NOMO-1 (cell line): ENCODE measurements at regions not wholly inside any gene's neighbourhood (a gene's known extent, or its start where the extent isn't known, plus 50 kb on each side); places are given as distances from the start of the nearest gene placed in this dataset.
A peak's percentile ranks its signal among the peaks of the same experiment; 100 is the strongest.

ENCODE experiments used
- DNase-seq, 2 experiments: peaks; one replicate each; lab custom pipeline; 2025; ENCODE audit not compliant: unreplicated experiment in 2 of 2; lab: John Stamatoyannopoulos, UW

DNA sequence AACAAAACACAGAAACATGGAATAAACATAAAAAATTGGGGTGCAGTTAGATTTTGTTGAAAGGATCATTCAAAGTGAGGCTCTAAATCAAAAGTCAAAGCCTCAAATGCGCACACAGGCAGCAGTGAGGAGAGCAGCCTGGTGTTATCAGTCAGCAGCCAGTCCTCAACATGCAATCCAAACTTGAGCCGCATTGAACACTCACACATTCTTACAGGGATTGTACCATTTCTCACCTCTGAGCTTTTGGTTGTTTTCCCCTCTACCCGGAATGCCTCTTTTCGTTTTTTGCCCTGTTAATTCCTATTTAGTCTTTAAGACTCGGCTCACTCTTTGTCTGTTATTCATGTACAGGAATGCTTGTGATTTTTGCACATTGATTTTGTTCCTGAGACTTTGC is 81.1 kb upstream of the PUM3 start:
- DNase-seq = no peak

DNA sequence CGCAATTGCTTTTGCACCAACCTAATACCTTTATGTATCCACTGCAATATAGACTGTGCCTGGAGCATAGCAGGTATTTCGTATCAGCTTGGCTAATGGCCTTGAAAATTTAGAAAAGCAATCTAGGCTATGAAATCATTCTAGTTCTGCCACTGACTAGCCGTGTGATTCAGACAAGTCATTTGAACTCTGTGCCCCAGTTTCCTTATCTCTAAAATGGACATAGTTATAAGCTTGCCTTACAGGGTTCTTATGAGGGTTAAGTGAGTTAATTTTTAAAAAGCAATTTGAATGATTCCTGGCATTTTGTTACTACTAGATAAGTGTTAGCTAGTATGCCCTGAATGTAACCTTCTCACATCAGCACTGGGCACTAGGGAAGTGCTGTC is 80.5 kb upstream of the PUM3 start:
- no peak for DNase-seq

DNA sequence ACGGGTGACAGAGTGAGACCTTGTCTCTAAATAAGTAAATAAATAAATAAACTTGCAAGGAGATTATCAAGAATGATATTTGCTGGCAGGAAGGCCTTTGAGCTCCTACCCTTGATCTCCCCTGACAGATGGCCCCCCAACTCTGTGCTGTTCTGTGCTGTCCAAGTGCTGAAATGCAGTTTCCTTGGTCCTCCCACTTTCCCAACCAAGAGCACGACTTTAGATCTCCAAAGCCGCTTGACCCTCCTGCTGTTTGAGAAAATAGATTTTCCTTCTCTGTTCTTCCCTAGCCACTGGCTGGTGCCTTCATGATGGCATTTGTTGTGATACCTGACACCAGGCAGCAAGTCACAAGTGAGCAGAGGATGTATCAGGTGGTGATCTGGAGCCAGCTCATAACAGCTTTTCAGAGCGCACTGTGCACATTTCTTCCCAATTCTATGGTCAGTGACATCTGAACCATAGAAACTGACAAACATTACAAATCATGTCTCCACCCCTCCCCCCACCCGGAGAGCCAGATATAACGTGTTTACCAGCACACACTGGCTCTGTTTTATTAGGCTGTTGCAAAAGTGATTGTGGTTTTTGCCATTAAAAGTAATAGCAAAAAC is 80.0 kb upstream of the PUM3 start:
- peak; percentile 6 to 45 for DNase-seq

DNA sequence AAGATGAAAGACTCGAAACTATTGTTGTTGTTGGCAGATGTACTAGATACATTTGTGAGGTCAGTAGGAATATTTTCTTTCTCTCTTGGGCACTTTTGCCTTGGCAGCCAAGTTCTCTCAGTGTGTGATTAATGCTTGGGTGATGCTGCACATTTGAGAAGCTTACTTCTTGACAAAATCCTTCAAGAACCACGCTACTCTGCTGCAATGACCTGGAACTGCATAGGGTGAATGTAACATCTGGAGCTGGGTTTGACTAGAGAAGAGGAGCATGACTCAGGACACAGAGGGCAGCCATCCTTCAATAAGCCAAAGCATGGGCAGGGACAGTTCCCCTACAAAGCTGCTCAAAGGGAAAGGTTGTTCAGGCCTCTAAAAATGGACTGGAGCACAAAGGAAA is 75.5 kb upstream of the PUM3 start:
- DNase-seq = no peak

DNA sequence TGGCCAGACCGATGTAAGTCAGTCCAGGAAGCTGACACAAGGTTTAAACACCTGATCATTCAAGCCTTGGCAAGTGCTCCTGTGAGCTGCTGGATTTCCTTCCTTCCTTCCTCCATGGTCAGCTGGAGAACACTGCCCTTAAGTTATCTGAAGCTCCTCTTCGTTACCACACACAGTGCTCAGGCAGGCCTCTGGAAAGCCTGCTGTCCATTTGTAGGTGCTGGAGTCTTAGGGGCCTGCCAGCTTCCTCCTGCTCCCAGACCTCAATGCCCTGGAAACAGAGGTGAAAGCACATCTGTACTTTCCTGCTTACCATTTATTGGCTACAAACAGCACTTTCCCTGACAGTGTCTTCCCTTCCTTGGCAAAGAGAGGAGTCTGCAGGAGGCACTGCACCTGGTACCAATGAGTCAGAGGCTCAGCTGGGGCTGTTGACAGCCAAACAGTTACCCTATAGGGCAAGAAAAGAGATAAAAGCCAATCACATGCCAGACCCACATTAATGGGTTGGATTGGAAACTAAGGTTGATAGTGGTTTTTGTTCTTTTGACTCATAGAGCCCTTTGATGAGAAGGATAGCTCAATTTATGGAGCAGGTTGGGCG is 72.6 kb upstream of the PUM3 start:
- DNase-seq = no peak

DNA sequence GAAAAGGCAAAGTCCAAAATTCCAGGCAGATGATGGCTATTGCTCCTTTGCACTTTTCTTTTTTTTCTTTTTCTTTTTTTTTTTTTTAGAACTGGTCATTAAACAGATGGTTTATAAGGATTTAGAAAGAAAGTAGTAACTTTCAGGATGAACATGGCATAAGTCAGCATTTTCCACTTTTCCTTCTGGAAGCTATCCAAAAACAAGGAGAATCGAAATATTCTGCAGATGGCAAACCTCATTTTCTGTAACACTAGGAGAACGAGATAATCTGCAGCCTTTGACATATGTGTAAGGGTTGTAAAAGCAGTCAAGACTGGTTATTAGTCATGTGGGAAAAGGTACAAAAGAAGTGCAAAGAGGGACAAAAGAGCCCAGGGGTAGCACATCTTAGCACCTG is 69.1 kb upstream of the PUM3 start:
- no peak for DNase-seq

DNA sequence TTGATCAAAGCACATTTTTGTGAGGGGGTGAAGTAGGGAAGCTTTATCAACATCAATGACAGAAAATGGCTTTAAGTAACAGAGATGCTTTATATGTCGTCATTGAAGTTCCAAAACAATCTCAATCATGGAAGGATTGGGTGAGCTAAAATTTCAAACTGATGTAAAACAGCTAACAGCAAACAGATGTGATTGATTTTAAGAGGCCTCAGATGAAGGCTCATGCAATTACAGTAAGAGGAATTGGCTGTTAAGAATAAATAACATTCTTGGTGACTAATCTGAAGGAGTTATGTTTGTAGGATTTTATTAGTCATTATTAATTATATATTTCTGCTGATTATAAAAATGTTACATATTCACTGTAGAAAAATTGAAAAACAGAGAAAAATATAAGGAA is 63.5 kb upstream of the PUM3 start:
- no peak for DNase-seq

DNA sequence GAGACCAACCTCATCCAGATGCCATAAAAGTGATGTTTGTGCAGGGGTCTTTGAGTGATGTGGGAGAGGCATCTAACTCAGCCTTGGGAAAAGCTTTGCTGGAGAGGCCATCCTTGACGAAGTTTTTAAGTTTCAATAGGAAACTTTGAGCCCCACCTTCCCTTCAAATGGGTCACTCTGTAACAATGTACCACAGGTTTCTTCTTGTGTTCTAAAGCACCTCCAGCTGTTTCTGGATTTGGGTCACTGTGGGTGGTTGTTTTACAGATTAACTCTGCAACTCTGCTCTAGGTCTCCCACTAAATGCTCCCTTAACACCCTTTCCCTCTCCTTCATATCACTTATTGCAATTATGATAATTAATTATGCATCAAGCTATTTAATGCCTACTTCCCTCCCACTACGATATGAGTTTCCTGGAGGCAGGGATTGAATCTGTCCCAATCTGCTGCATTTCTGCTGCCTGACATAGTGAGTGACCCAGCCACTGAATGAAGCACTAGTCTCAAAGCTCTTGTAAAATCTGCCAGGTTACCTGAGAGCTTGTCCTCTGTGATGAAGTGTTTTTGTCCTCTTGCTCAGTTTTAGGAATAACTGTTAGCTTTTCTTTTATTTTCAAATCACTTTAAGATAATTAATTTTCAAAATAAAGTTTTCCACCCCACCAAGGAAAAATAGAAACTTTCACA is 60.5 kb upstream of the PUM3 start:
- DNase-seq = no peak
